Activated T-cell treated with anti-CD3 and anti-CD28 coated beads, Interleukin-2, amount 50 U/mL, for 24 hours (primary cell): ENCODE measurements at regions not wholly inside any gene's neighbourhood (a gene's known extent, or its start where the extent isn't known, plus 50 kb on each side); places are given as distances from the start of the nearest gene placed in this dataset.

ENCODE experiments used
- DNase-seq: peaks from one replicate; pipeline ENCODE4 v3.0.0-alpha.2; 2020
- H3K27ac Mint-ChIP-seq: 2 replicates; pipeline ENCODE4 v1.8.0; 2020; ENCODE audit warnings: mild to moderate bottlenecking, mixed read lengths
- H3K27me3 Mint-ChIP-seq: 2 replicates; pipeline ENCODE4 v1.8.0; 2020; ENCODE audit warnings: mixed read lengths
- H3K36me3 Mint-ChIP-seq: 2 replicates; pipeline ENCODE4 v1.8.0; 2020; ENCODE audit warnings: low read depth, mixed read lengths
- H3K4me1 Mint-ChIP-seq: 2 replicates; pipeline ENCODE4 v1.8.0; 2020; ENCODE audit warnings: low read depth, mixed read lengths
- H3K4me3 Mint-ChIP-seq: 2 replicates; pipeline ENCODE4 v1.8.0; 2020; ENCODE audit warnings: mild to moderate bottlenecking, moderate library complexity, mixed read lengths
- H3K9me3 Mint-ChIP-seq: 2 replicates; pipeline ENCODE4 v1.8.0; 2020; ENCODE audit warnings: mixed read lengths

- no peak overlapping the region for H3K4me3 Mint-ChIP-seq
- DNase-seq, result no peak
- H3K9me3 Mint-ChIP-seq, result no peaks in the 10 kb centered on the region
- peaks cover 30% of the 10 kb centered on the region for H3K36me3 Mint-ChIP-seq
- no peaks in the 10 kb centered on the region for H3K27me3 Mint-ChIP-seq
- no peak overlapping the region for H3K27ac Mint-ChIP-seq
- H3K4me1 Mint-ChIP-seq, result peaks cover 4% of the 10 kb centered on the region
These were observed 139.8 kb upstream of the PWP1 start for GRCh38 chr12:107545737-107546353.

GRCh38 chr12:107547389-107547788 lies 138.2 kb upstream of the PWP1 start:
- no peak for DNase-seq
- H3K27ac Mint-ChIP-seq, result no peak overlapping the region
- H3K9me3 Mint-ChIP-seq, result no peaks in the 10 kb centered on the region
- H3K4me1 Mint-ChIP-seq, result no peaks in the 10 kb centered on the region
- peaks cover 30% of the 10 kb centered on the region for H3K36me3 Mint-ChIP-seq
- H3K27me3 Mint-ChIP-seq, result no peaks in the 10 kb centered on the region
- no peak overlapping the region for H3K4me3 Mint-ChIP-seq

DNA sequence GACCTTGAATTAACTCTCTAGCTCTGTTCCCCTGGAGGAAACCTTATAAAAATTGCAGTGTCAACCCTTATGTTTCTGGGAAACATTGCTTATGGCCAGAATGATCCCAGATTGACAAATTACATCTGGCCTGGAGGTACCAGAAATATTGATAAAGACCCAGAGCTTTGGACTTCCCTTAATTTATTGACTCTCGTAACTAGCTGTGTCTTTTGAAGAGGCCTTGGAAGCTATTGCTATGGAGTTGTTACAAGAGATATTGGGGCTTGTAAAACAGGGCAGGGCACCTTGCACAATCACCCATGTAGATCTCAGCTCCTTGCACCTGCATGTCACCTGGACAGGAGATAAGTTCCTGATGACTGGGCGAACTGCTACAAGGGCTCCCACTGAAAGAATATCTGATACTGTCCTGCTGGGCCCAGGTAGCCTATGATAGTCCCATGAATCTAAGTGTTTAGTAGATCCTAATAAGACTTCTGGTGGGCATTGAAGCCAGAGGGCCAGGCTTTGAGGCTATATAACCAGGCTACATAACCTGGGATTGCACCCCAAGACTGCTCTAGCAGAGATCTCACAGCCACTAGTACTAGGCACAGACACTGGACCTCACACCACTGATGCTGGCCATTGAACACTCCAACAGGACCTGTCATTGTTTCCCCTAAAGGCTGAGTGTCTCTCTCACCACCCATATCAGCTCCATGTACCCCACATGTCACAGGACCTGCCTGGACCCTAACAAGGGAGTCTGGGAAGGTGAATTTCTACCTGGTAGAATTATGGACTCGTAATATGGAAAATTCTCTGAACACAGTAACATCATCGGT lies 135.7 kb upstream of the PWP1 start:
- Mint-ChIP-seq H3K4me1 (no peaks in the 10 kb centered on the region), H3K9me3 (no peaks in the 10 kb centered on the region), H3K27me3 (no peaks in the 10 kb centered on the region), H3K36me3 (peaks cover 30% of the 10 kb centered on the region), H3K4me3 (no peak overlapping the region), H3K27ac (no peak overlapping the region)
- DNase-seq, result no peak

DNA sequence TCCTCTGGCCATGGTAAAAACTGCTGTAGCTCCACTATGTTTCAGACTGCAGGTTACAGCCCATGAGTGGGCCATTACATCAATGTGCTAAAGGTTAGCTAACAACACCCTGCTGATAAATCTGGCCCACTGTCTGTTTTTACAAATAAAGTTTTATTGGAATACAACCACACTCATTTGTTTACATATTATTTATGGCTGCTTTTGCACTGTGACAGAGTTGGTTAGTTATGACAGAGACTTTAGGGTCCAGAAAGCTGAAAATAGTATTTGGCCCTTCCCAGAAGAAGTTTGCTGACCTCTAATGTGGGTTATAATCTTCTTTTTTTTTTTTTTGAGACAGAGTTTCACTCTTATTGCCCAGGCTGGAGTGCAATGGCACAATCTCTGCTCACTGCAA lies 134.2 kb upstream of the PWP1 start:
- H3K4me3 Mint-ChIP-seq, result no peak overlapping the region
- no peaks in the 10 kb centered on the region for H3K27me3 Mint-ChIP-seq
- H3K4me1 Mint-ChIP-seq, result no peaks in the 10 kb centered on the region
- no peaks in the 10 kb centered on the region for H3K9me3 Mint-ChIP-seq
- DNase-seq, result no peak
- H3K36me3 Mint-ChIP-seq, result peaks cover 18% of the 10 kb centered on the region
- H3K27ac Mint-ChIP-seq, result no peak overlapping the region

- H3K4me3 Mint-ChIP-seq, result no peak overlapping the region
These were observed 133.3 kb upstream of the PWP1 start for GRCh38 chr12:107552263-107552662.

DNA sequence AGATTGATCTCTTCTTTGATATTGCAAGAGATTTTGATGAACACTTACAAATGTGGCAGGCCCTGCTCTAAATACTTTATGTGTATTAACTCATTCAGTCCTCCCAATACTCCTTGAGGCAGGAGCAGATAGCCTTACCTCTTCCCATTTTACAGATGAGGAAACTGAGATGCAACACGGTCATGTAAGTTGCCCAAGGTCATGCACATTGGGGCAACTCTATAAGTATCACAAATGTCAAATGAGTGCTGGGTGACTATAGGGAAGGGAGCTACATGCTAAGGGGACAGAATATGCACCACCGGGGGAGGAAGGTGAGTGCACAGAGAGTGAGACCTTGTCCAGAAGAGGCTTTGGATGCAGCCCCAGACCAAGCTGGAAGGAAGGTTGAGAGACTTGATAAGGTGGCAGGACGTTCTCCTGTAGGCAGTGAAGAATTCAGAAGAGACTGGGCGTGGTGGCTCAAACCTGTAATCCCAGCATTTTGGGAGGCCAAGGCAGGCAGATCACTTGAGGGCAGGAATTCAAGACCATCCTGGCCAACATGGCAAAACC lies 132.3 kb upstream of the PWP1 start:
- no peak overlapping the region for H3K27ac Mint-ChIP-seq
- peaks cover 7% of the 10 kb centered on the region for H3K36me3 Mint-ChIP-seq
- DNase-seq, result no peak
- H3K9me3 Mint-ChIP-seq, result no peaks in the 10 kb centered on the region
- H3K27me3 Mint-ChIP-seq, result no peaks in the 10 kb centered on the region
- no peaks in the 10 kb centered on the region for H3K4me1 Mint-ChIP-seq
- no peak overlapping the region for H3K4me3 Mint-ChIP-seq

More at GRCh38 chr12:107552263-107552662, 133.3 kb upstream of the PWP1 start:
- DNase-seq, result no peak
- Mint-ChIP-seq H3K36me3 (peaks cover 17% of the 10 kb centered on the region), H3K9me3 (no peaks in the 10 kb centered on the region), H3K4me1 (no peaks in the 10 kb centered on the region), H3K27ac (no peak overlapping the region), H3K27me3 (no peaks in the 10 kb centered on the region)

- Mint-ChIP-seq H3K27ac (no peak overlapping the region), H3K4me3 (no peak overlapping the region), H3K36me3 (peaks cover 2% of the 10 kb centered on the region), H3K9me3 (no peaks in the 10 kb centered on the region), H3K4me1 (no peaks in the 10 kb centered on the region), H3K27me3 (no peaks in the 10 kb centered on the region)
- no peak for DNase-seq
These were observed 130.7 kb upstream of the PWP1 start for GRCh38 chr12:107554941-107555340.

GRCh38 chr12:107557026-107557425 lies 128.6 kb upstream of the PWP1 start:
- no peaks in the 10 kb centered on the region for H3K27me3 Mint-ChIP-seq
- no peaks in the 10 kb centered on the region for H3K9me3 Mint-ChIP-seq
- no peak overlapping the region for H3K4me3 Mint-ChIP-seq
- no peak overlapping the region for H3K27ac Mint-ChIP-seq
- no peak for DNase-seq
- peaks cover 1% of the 10 kb centered on the region for H3K4me1 Mint-ChIP-seq
- H3K36me3 Mint-ChIP-seq, result no peaks in the 10 kb centered on the region

- H3K36me3 Mint-ChIP-seq, result no peaks in the 10 kb centered on the region
- no peak for DNase-seq
- H3K4me3 Mint-ChIP-seq, result no peak overlapping the region
- H3K9me3 Mint-ChIP-seq, result no peaks in the 10 kb centered on the region
- no peak overlapping the region for H3K27ac Mint-ChIP-seq
- H3K4me1 Mint-ChIP-seq, result peaks cover 1% of the 10 kb centered on the region
- H3K27me3 Mint-ChIP-seq, result no peaks in the 10 kb centered on the region
These were observed 128.0 kb upstream of the PWP1 start for GRCh38 chr12:107557589-107558100.

GRCh38 chr12:107558141-107558815 lies 127.3 kb upstream of the PWP1 start:
- Mint-ChIP-seq H3K27me3 (no peaks in the 10 kb centered on the region), H3K27ac (no peak overlapping the region), H3K36me3 (no peaks in the 10 kb centered on the region), H3K4me3 (no peak overlapping the region), H3K9me3 (no peaks in the 10 kb centered on the region), H3K4me1 (peaks cover 1% of the 10 kb centered on the region)
- DNase-seq, result no peak

DNA sequence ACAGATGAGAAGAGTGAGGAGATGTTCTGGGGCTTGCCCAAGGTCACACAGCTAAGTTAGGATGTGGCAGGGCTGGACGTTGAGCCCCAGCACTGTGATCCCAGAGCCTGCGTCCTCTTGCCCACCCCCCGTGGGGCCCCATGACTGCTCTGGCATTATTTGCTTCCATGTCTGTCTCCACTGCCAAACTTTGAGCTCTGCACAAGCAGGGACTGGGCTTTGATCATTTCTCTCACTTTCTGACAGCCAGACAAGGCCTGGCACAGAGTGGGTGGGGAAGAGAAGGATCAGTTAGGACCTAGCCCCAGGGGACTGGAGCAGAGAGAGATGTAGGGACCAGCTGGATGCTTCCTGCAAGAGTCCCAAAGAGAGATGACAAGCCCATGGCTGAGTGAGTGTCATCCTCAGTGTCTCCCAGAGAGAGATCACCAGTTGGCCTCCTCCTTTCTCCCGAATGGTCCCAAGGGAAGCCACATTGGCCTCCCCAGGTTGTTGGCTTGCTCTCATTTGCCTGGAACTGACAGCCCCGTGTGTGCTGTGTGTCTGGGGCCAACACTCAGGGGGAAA lies 126.7 kb upstream of the PWP1 start:
- Mint-ChIP-seq H3K9me3 (no peaks in the 10 kb centered on the region), H3K36me3 (no peaks in the 10 kb centered on the region), H3K4me1 (peaks cover 1% of the 10 kb centered on the region), H3K4me3 (no peak overlapping the region), H3K27me3 (no peaks in the 10 kb centered on the region), H3K27ac (no peak overlapping the region)
- no peak for DNase-seq

DNA sequence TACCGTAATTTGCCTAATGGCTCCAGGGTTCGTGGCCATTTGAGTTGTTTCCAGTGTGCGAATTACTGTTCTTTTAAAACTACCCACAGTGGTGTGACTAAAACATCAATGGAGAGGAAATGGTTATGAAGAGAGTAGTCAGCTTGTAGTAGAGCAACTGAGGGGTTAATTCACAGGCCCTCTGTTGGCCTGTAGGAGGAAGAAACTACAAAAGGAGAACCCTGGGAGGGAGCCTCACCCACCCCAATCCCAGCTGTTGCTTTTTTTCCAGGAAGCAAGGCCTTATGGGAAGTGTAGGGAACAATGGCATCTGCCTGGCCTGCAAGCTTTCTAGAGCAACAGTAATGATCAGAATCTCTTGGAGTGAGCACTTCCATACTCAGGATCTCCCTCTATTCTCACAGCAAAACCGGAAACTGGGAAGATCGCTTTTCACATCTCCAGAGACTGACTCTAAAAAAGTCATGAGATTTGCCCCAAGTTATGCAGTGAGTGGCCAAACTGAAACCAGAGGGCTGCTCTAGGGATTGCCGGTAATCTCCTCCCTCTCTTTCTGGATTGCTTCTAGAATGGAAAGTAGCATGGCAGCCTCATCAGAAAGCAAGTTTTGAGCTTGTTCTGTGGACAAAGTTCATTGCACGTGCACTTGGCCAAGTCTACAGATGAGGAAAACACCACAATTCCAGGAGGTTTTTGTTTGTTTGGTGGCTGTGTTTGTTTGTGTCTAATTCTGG lies 125.3 kb upstream of the PWP1 start:
- Mint-ChIP-seq H3K4me3 (no peak overlapping the region), H3K36me3 (no peaks in the 10 kb centered on the region), H3K27ac (no peak overlapping the region), H3K4me1 (peaks cover 1% of the 10 kb centered on the region), H3K9me3 (no peaks in the 10 kb centered on the region), H3K27me3 (no peaks in the 10 kb centered on the region)
- no peak for DNase-seq

- no peak for DNase-seq
- no peaks in the 10 kb centered on the region for H3K27me3 Mint-ChIP-seq
- H3K4me3 Mint-ChIP-seq, result no peak overlapping the region
- no peaks in the 10 kb centered on the region for H3K36me3 Mint-ChIP-seq
- H3K9me3 Mint-ChIP-seq, result no peaks in the 10 kb centered on the region
- no peak overlapping the region for H3K27ac Mint-ChIP-seq
- peaks cover 1% of the 10 kb centered on the region for H3K4me1 Mint-ChIP-seq
These were observed 124.7 kb upstream of the PWP1 start for GRCh38 chr12:107560899-107561285.

- H3K9me3 Mint-ChIP-seq, result no peaks in the 10 kb centered on the region
- H3K27me3 Mint-ChIP-seq, result no peaks in the 10 kb centered on the region
- no peaks in the 10 kb centered on the region for H3K36me3 Mint-ChIP-seq
- DNase-seq, result no peak
- no peak overlapping the region for H3K4me3 Mint-ChIP-seq
- peaks cover 1% of the 10 kb centered on the region for H3K4me1 Mint-ChIP-seq
- H3K27ac Mint-ChIP-seq, result no peak overlapping the region
These were observed 120.7 kb upstream of the PWP1 start for GRCh38 chr12:107564946-107565345.
